K562 (cell line): ENCODE measurements at regions not wholly inside any gene's neighbourhood (a gene's known extent, or its start where the extent isn't known, plus 50 kb on each side); places are given as distances from the start of the nearest gene placed in this dataset.
A peak's percentile ranks its signal among the peaks of the same experiment; 100 is the strongest.

Source experiments
- DPF2 ChIP-seq: fragments of 450-650 bp; IDR thresholded peaks from 2 replicates; pipeline ENCODE4 v1.6.1; 2016
- SFPQ ChIP-seq: fragments of 200-400 bp; formaldehyde crosslinking; IDR thresholded peaks from 2 replicates; pipeline ENCODE4 v1.6.1; 2017; ENCODE audit warnings: mild to moderate bottlenecking, low read depth, low read length, moderate library complexity
- U2AF1 ChIP-seq: fragments of 200-400 bp; formaldehyde crosslinking; optimal IDR thresholded peaks from 2 replicates; pipeline ENCODE3; 2017; ENCODE audit warnings: mild to moderate bottlenecking, low read depth, low read length, moderate library complexity
- ZC3H8 ChIP-seq: fragments of 450-650 bp; IDR thresholded peaks from 2 replicates; pipeline ENCODE4 v1.6.1; 2017
- ZNF316 ChIP-seq: fragments of 450-650 bp; IDR thresholded peaks from 2 replicates; pipeline ENCODE4 v1.6.1; 2016
- ZNF354B ChIP-seq: fragments of 250-450 bp; sonication (Bioruptor Pico); IDR thresholded peaks from 2 replicates; pipeline ENCODE4 v1.4.0; 2020
- ZNF395 ChIP-seq: fragments of 200-800 bp; sonication (Bioruptor generic); IDR thresholded peaks from 2 replicates; pipeline ENCODE4 v1.6.1; 2017; ENCODE audit warnings: missing genetic modification characterization, missing compliant biosample characterization
- ZNF584 ChIP-seq: fragments of 200-800 bp; sonication (Bioruptor generic); IDR thresholded peaks from 2 replicates; pipeline ENCODE4 v1.6.1; 2016; ENCODE audit warnings: low read depth, mild to moderate bottlenecking, missing genetic modification characterization, missing compliant biosample characterization

- peak; percentile 67 for TF ChIP-seq ZNF395 (CRISPR knock-in tag)
- TF ChIP-seq DPF2: peak; percentile 90
- no peak for TF ChIP-seq ZNF584 (CRISPR knock-in tag)
- TF ChIP-seq SFPQ: no peak
- 0 out of 2 replicates have a peak, but pooled peaks have one; percentile 24 for TF ChIP-seq ZNF354B (CRISPR knock-in tag)
- TF ChIP-seq ZC3H8: no peak
- peak; percentile 99 for TF ChIP-seq ZNF316
- no peak for TF ChIP-seq U2AF1
Observed at GRCh38 chr1:75672528-75673393, 51.7 kb upstream of the ACADM start (continued).
